Ishikawa (cell line): ENCODE measurements at regions not wholly inside any gene's neighbourhood (a gene's known extent, or its start where the extent isn't known, plus 50 kb on each side); places are given as distances from the start of the nearest gene placed in this dataset.

Experiments
- CEBPB ChIP-seq: IDR thresholded peaks from 2 replicates; pipeline ENCODE4 v1.6.1; 2012
- CREB1 ChIP-seq: IDR thresholded peaks from 2 replicates; pipeline ENCODE4 v1.6.1; 2012; ENCODE audit warnings: low read depth
- EP300 ChIP-seq: IDR thresholded peaks from 2 replicates; pipeline ENCODE4 v1.6.1; 2012; ENCODE audit warnings: borderline replicate concordance
- FOXM1 ChIP-seq: IDR thresholded peaks from 2 replicates; pipeline ENCODE4 v1.6.1; 2012; ENCODE audit warnings: low read depth, borderline replicate concordance
- MAX ChIP-seq: IDR thresholded peaks from 2 replicates; pipeline ENCODE4 v1.6.1; 2012
- NFIC ChIP-seq: IDR thresholded peaks from 2 replicates; pipeline ENCODE4 v1.6.1; 2012
- RAD21 ChIP-seq: IDR thresholded peaks from 2 replicates; pipeline ENCODE4 v1.6.1; 2012; ENCODE audit warnings: low read depth
- REST ChIP-seq: IDR thresholded peaks from 2 replicates; pipeline ENCODE4 v1.6.1; 2012; ENCODE audit warnings: low read depth, mild to moderate bottlenecking
- TAF1 ChIP-seq: IDR thresholded peaks from 2 replicates; pipeline ENCODE4 v1.6.1; 2012; ENCODE audit warnings: low read depth, mild to moderate bottlenecking
- TCF12 ChIP-seq: IDR thresholded peaks from 2 replicates; pipeline ENCODE4 v1.6.1; 2012; ENCODE audit warnings: low read depth
- TEAD4 ChIP-seq: IDR thresholded peaks from 2 replicates; pipeline ENCODE4 v1.6.1; 2012
- USF1 ChIP-seq: IDR thresholded peaks from 2 replicates; pipeline ENCODE4 v1.6.1; 2012
- YY1 ChIP-seq: IDR thresholded peaks from 2 replicates; pipeline ENCODE4 v1.6.1; 2012; ENCODE audit warnings: low read depth
- ZBTB7A ChIP-seq: IDR thresholded peaks from 2 replicates; pipeline ENCODE4 v1.6.1; 2012; ENCODE audit warnings: low read depth

- TF ChIP-seq FOXM1 (no peak), RAD21 (no peak), REST (no peak), CEBPB (no peak), YY1 (no peak), USF1 (no peak), TAF1 (no peak), MAX (no peak), ZBTB7A (no peak), NFIC (no peak), TCF12 (no peak), EP300 (no peak), CREB1 (no peak), TEAD4 (no peak)
Observed at GRCh38 chr6:133100865-133101264, 140.3 kb upstream of the EYA4 start.
